HG02885 (cell line): ENCODE measurements at regions not wholly inside any gene's neighbourhood (a gene's known extent, or its start where the extent isn't known, plus 50 kb on each side); places are given as distances from the start of the nearest gene placed in this dataset.

Experiments
- ATAC-seq: cut with Tn5 transposase; IDR thresholded peaks from one replicate; pipeline ENCODE4 v1.9.1; 2021; ENCODE audit warnings: mild to moderate bottlenecking; ENCODE audit not compliant: unreplicated experiment, poor library complexity

GRCh38 chr2:153109793-153110192 lies 368.8 kb downstream of the RPRM start:
- ATAC-seq, result no peak

- peak; percentile 63 for ATAC-seq
Measured at GRCh38 chr2:153106802-153107477, 371.6 kb downstream of the RPRM start.

GRCh38 chr2:153105829-153106578 lies 372.6 kb downstream of the RPRM start:
- peak; percentile 26 for ATAC-seq

GRCh38 chr2:153101187-153101586 lies 377.4 kb downstream of the RPRM start:
- no peak for ATAC-seq

GRCh38 chr2:153100151-153100550 lies 378.4 kb downstream of the RPRM start:
- no peak for ATAC-seq

- ATAC-seq, result no peak
Measured at GRCh38 chr2:153098073-153098472, 379.7 kb downstream of the ARL6IP6 start.

GRCh38 chr2:153096272-153096671 lies 377.9 kb downstream of the ARL6IP6 start:
- no peak for ATAC-seq

GRCh38 chr2:153091344-153091743 lies 372.9 kb downstream of the ARL6IP6 start:
- no peak for ATAC-seq

GRCh38 chr2:153079315-153079714 lies 360.9 kb downstream of the ARL6IP6 start:
- ATAC-seq, result no peak

GRCh38 chr2:153077311-153077710 lies 358.9 kb downstream of the ARL6IP6 start:
- ATAC-seq, result no peak

- no peak for ATAC-seq
Measured at GRCh38 chr2:153074207-153074606, 355.8 kb downstream of the ARL6IP6 start.

- ATAC-seq, result no peak
Measured at GRCh38 chr2:153072813-153073212, 354.4 kb downstream of the ARL6IP6 start.

- ATAC-seq, result no peak
Measured at GRCh38 chr2:153072077-153072476, 353.7 kb downstream of the ARL6IP6 start.

GRCh38 chr2:153071090-153071489 lies 352.7 kb downstream of the ARL6IP6 start:
- ATAC-seq, result no peak

- no peak for ATAC-seq
Measured at GRCh38 chr2:153068915-153069314, 350.5 kb downstream of the ARL6IP6 start.

- ATAC-seq, result no peak
Measured at GRCh38 chr2:153068052-153068451, 349.6 kb downstream of the ARL6IP6 start.

GRCh38 chr2:153059338-153060052 lies 341.1 kb downstream of the ARL6IP6 start:
- no peak for ATAC-seq

- no peak for ATAC-seq
Measured at GRCh38 chr2:153057743-153058142, 339.3 kb downstream of the ARL6IP6 start.

GRCh38 chr2:153055182-153055581 lies 336.8 kb downstream of the ARL6IP6 start:
- no peak for ATAC-seq

GRCh38 chr2:153052807-153053559 lies 334.6 kb downstream of the ARL6IP6 start:
- no peak for ATAC-seq

GRCh38 chr2:153047220-153047619 lies 328.8 kb downstream of the ARL6IP6 start:
- no peak for ATAC-seq
